D721Med (cell line): ENCODE measurements at regions not wholly inside any gene's neighbourhood (a gene's known extent, or its start where the extent isn't known, plus 50 kb on each side); places are given as distances from the start of the nearest gene placed in this dataset.

Experiments used
- DNase-seq: peaks from one replicate; pipeline ENCODE4 v3.0.0; 2011; ENCODE audit warnings: low spot score; ENCODE audit not compliant: insufficient read length
- FAIRE-seq: peaks from 2 replicates; lab custom pipeline; 2011; peaks lifted over from hg19 to GRCh38; lab: Jason Lieb, UNC
- TF ChIP-seq, protein P1 (sequence below): IDR thresholded peaks from 2 replicates; pipeline ENCODE4 v1.5.1; 2012; ENCODE audit warnings: mild to moderate bottlenecking, control low read depth; ENCODE audit not compliant: insufficient read depth; ENCODE audit errors: missing control alignments

- FAIRE-seq: no peak
- TF ChIP-seq, protein P1, sequence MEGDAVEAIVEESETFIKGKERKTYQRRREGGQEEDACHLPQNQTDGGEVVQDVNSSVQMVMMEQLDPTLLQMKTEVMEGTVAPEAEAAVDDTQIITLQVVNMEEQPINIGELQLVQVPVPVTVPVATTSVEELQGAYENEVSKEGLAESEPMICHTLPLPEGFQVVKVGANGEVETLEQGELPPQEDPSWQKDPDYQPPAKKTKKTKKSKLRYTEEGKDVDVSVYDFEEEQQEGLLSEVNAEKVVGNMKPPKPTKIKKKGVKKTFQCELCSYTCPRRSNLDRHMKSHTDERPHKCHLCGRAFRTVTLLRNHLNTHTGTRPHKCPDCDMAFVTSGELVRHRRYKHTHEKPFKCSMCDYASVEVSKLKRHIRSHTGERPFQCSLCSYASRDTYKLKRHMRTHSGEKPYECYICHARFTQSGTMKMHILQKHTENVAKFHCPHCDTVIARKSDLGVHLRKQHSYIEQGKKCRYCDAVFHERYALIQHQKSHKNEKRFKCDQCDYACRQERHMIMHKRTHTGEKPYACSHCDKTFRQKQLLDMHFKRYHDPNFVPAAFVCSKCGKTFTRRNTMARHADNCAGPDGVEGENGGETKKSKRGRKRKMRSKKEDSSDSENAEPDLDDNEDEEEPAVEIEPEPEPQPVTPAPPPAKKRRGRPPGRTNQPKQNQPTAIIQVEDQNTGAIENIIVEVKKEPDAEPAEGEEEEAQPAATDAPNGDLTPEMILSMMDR: no peak
- DNase-seq: no peak
Observed at GRCh38 chr4:14644580-14645282, 357.6 kb upstream of the CPEB2 start.

- TF ChIP-seq, protein P1: no peak
- no peak for FAIRE-seq
- DNase-seq: no peak
Observed at GRCh38 chr4:14646831-14647230, 355.4 kb upstream of the CPEB2 start.

GRCh38 chr4:14650127-14650526 is 352.2 kb upstream of the CPEB2 start:
- TF ChIP-seq, protein P1: no peak
- FAIRE-seq (no peak), DNase-seq (no peak)

GRCh38 chr4:14652522-14652921 is 349.8 kb upstream of the CPEB2 start:
- FAIRE-seq: no peak
- TF ChIP-seq, protein P1: no peak

DNA sequence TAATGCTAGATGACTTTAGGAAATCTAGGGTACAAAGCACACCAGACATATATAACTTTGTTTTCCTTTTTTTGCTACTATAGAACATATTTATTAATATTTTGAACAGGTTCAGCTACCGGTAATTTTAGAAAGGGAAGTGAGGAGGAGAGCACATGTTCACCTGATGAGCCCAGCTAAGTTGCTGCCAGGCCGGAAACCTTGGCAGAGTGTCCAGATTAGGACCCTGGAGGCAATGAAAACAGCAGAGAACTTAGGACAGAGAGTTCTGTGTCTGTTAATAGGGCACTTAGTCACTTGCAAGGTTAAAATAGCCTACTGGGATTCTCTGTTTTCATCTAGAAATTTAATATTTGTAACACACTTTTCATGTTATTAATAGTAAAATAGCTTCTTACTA is 348.9 kb upstream of the CPEB2 start:
- FAIRE-seq (no peak), DNase-seq (no peak)
- TF ChIP-seq, protein P1: no peak

More at GRCh38 chr4:14652522-14652921, 349.8 kb upstream of the CPEB2 start:
- DNase-seq: no peak

DNA sequence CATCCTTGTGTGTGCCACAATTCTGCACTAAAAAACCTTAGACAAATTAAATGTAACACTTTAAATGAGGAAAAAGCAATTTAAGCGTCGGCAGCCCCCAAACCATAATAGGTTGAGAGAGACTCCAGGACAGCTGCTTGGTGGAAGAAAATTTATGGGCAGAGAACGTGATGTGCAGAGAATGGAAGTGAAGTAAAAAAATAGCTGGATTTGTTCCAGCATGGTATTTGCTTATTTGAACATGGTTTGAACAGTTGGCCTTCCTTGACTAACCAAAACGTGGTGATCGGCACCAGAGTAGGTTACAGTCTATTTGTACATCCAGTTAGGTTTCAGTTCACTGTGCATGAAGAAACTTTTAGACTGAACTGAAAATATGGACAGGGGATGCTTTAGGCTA is 343.0 kb upstream of the CPEB2 start:
- FAIRE-seq: no peak
- no peak for DNase-seq

More for the DNA sequence above, 343.0 kb upstream of the CPEB2 start:
- TF ChIP-seq, protein P1: no peak
